H1 (cell line): ENCODE measurements at regions not wholly inside any gene's neighbourhood (a gene's known extent, or its start where the extent isn't known, plus 50 kb on each side); places are given as distances from the start of the nearest gene placed in this dataset.

Experiments
- BCL11A ChIP-seq, 2 experiments: IDR thresholded peaks; one replicate each; pipeline ENCODE4 v1.6.1; 2011; ENCODE audit warnings: low read depth in 2 of 2, low read length in 2 of 2, mild to moderate bottlenecking in 2 of 2
- CHD7 ChIP-seq: fragments of 300-600 bp; sonication (generic); IDR thresholded peaks from 2 replicates; pipeline ENCODE4 v1.7.1; 2012; ENCODE audit warnings: low read length, moderate library complexity, mild to moderate bottlenecking, inconsistent platforms; ENCODE audit not compliant: insufficient replicate concordance
- HDAC6 ChIP-seq: IDR thresholded peaks from one replicate; pipeline ENCODE4 v1.7.1; 2012; ENCODE audit warnings: low read depth, mild to moderate bottlenecking, inconsistent platforms, low read length, moderate library complexity
- JUND ChIP-seq: IDR thresholded peaks from 2 replicates; pipeline ENCODE4 v1.6.1; 2011; ENCODE audit warnings: mild to moderate bottlenecking, improper control_type of control experiment, low read length
- POU5F1 ChIP-seq: IDR thresholded peaks from 2 replicates; pipeline ENCODE4 v1.6.1; 2011; ENCODE audit warnings: low read depth, mild to moderate bottlenecking, low read length, moderate library complexity
- SIN3A ChIP-seq, 2 experiments: IDR thresholded peaks in 1 of 2; conservative IDR thresholded peaks in 1 of 2; 2 replicates each; pipeline ENCODE4 v1.6.1; 2011 to 2012; ENCODE audit warnings: low read length in 2 of 2, improper control_type of control experiment in 1 of 2, low read depth in 1 of 2, mild to moderate bottlenecking in 1 of 2
- TAF7 ChIP-seq: optimal IDR thresholded peaks from 2 replicates; pipeline ENCODE3; 2011; ENCODE audit warnings: low read depth, mild to moderate bottlenecking, inconsistent platforms, low read length, moderate library complexity, borderline replicate concordance

DNA sequence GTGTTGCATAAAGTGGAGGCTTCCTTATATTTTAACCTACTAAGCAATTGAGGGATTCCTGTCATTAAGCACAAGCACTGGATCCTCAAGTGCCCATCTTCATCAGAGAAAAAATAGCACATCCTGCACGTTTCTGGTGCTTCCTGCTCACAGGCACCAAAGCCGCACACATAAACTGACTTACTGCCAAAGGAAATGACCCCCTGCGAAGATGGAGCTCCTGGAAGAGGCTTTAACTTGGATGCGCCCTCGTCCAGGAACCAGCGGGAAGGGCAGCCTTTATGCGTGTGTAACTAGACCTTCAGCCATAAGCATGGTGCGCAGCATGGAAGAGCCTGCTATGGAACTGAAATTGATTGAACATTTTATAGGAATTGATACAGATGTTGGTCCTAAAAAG, 188.7 kb downstream of the FTCDNL1 start (continued):
- TF ChIP-seq CHD7 (no peak), BCL11A (IDR thresholded peaks at IDR 0.05; ENCODE audit: low read depth in 2 of 2, low read length in 2 of 2) (no peak), HDAC6 (no peak), TAF7 (no peak), SIN3A (conservative IDR thresholded peaks at IDR 0.05 in 1 of 2, IDR thresholded peaks at IDR 0.05 in 1 of 2; ENCODE audit: low read depth in 1 of 2, low read length in 2 of 2) (no peak), POU5F1 (no peak), JUND (no peak)
